ENCODE measurements at regions not wholly inside any gene's neighbourhood (a gene's known extent, or its start where the extent isn't known, plus 50 kb on each side); places are given as distances from the start of the nearest gene placed in this dataset.

DNA sequence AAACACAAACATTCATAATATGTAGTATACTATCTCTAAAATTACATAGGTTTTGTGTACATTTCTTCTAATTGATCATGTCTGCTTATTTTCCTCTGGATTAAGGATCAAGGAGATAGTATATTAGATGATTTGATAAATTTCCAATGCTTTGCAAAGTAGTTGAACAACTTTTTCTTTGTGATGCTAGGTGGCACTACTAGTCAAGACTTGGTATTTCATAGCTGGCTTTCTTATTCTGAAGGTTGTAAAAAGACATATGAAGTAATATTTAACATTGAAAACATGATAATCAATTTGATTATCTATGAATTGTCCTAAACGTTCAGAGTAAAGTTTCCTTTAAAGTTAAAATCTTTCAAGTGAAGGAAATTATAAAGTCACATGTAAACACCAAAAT lies 106.1 kb upstream of the FGF10 start:
- TF ChIP-seq, protein P1, sequence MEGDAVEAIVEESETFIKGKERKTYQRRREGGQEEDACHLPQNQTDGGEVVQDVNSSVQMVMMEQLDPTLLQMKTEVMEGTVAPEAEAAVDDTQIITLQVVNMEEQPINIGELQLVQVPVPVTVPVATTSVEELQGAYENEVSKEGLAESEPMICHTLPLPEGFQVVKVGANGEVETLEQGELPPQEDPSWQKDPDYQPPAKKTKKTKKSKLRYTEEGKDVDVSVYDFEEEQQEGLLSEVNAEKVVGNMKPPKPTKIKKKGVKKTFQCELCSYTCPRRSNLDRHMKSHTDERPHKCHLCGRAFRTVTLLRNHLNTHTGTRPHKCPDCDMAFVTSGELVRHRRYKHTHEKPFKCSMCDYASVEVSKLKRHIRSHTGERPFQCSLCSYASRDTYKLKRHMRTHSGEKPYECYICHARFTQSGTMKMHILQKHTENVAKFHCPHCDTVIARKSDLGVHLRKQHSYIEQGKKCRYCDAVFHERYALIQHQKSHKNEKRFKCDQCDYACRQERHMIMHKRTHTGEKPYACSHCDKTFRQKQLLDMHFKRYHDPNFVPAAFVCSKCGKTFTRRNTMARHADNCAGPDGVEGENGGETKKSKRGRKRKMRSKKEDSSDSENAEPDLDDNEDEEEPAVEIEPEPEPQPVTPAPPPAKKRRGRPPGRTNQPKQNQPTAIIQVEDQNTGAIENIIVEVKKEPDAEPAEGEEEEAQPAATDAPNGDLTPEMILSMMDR (conservative IDR thresholded peaks at IDR 0.05; ENCODE audit: low read depth, low read length), result no peak
- no peak for TF ChIP-seq CHD1 (IDR thresholded peaks at IDR 0.05; ENCODE audit: low read depth, low read length)
- TF ChIP-seq POLR2A (IDR thresholded peaks at IDR 0.05; ENCODE audit: low read depth, low read length), result no peak
- TF ChIP-seq, protein P2, sequence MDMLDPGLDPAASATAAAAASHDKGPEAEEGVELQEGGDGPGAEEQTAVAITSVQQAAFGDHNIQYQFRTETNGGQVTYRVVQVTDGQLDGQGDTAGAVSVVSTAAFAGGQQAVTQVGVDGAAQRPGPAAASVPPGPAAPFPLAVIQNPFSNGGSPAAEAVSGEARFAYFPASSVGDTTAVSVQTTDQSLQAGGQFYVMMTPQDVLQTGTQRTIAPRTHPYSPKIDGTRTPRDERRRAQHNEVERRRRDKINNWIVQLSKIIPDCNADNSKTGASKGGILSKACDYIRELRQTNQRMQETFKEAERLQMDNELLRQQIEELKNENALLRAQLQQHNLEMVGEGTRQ (IDR thresholded peaks at IDR 0.05; ENCODE audit: low read depth, low read length), result no peak
- no peak for TF ChIP-seq RAD21 (IDR thresholded peaks at IDR 0.05; ENCODE audit: low read length)
- TF ChIP-seq FOS (IDR thresholded peaks at IDR 0.05; ENCODE audit: low read depth, low read length), result no peak
- TF ChIP-seq, protein P3, sequence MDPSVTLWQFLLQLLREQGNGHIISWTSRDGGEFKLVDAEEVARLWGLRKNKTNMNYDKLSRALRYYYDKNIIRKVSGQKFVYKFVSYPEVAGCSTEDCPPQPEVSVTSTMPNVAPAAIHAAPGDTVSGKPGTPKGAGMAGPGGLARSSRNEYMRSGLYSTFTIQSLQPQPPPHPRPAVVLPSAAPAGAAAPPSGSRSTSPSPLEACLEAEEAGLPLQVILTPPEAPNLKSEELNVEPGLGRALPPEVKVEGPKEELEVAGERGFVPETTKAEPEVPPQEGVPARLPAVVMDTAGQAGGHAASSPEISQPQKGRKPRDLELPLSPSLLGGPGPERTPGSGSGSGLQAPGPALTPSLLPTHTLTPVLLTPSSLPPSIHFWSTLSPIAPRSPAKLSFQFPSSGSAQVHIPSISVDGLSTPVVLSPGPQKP (IDR thresholded peaks at IDR 0.05; ENCODE audit: borderline replicate concordance, low read depth, low read length), result no peak
- TF ChIP-seq MAZ (IDR thresholded peaks at IDR 0.05; ENCODE audit: borderline replicate concordance, low read depth, low read length), result no peak

Measured in IMR-90 (cell line).